Transverse colon (tissue), 4 donors: ENCODE measurements at regions not wholly inside any gene's neighbourhood (a gene's known extent, or its start where the extent isn't known, plus 50 kb on each side); places are given as distances from the start of the nearest gene placed in this dataset.

ENCODE experiments used
- DNase-seq: peaks from one replicate; pipeline ENCODE4 v3.0.0-alpha.2; 2019
- H3K27ac ChIP-seq, 4 donors: fragments of 200-600 bp; sonication (generic); 2 replicates each; pipeline ENCODE4 v1.5.1; 2016 to 2018; ENCODE audit warnings: inconsistent platforms in 4 of 4
- H3K27me3 ChIP-seq: fragments of 200-600 bp; sonication (generic); 2 replicates; pipeline ENCODE4 v1.5.1; 2017; ENCODE audit warnings: inconsistent platforms
- H3K36me3 ChIP-seq, 4 donors: fragments of 200-600 bp; sonication (generic); 2 replicates each; pipeline ENCODE4 v1.5.1; 2017 to 2019; ENCODE audit warnings: inconsistent platforms in 4 of 4
- H3K4me1 ChIP-seq, 4 donors: fragments of 200-600 bp; sonication (generic); 2 replicates each; pipeline ENCODE4 v1.5.1; 2017 to 2020; ENCODE audit warnings: inconsistent platforms in 4 of 4
- H3K4me3 ChIP-seq, 4 donors: fragments of 200-600 bp; sonication (generic); 1 replicate in 1 of 4; 2 replicates in 3 of 4; pipeline versions ENCODE4 v1.5.1 to v1.6.1; 2017 to 2019; ENCODE audit warnings: inconsistent platforms in 4 of 4
- H3K9me3 ChIP-seq, 2 donors: fragments of 200-600 bp; sonication (generic); 2 replicates each; pipeline ENCODE4 v1.5.1; 2017 to 2019; ENCODE audit warnings: inconsistent platforms in 2 of 2
- EP300 ChIP-seq: sonication (generic); formaldehyde crosslinking; IDR thresholded peaks from one replicate; pipeline ENCODE4 v1.6.1; 2017; ENCODE audit warnings: antibody characterized with exemption, low read depth
- POLR2A ChIP-seq: fragments of 450-650 bp; IDR thresholded peaks from one replicate; pipeline ENCODE4 v1.6.1; 2016; ENCODE audit warnings: antibody characterized with exemption, mild to moderate bottlenecking, moderate library complexity
- POLR2AphosphoS5 ChIP-seq, 3 donors: sonication (generic); formaldehyde crosslinking; IDR thresholded peaks; one replicate each; pipeline ENCODE4 v1.6.1; 2016; ENCODE audit warnings: antibody characterized with exemption in 3 of 3
- WGBS, 2 donors: methylation state at CpG; one replicate each; pipeline ENCODE4 v1.1.5; 2018; ENCODE audit warnings: low coverage in 1 of 2; 5-methylcytosine and 5-hydroxymethylcytosine counted together
- in situ Hi-C, 4 donors: fragments of 200-750 bp; cut with MboI; loops; one replicate each; pipeline versions ENCODE4 v1.15.0 to v1.15.1; 2017; ENCODE audit warnings: low sequenced_read_pairs in 3 of 4, low pct_ligation_motif_present in 1 of 4, low pct_unique_long_range_greater_than_20kb in 1 of 4
- intact Hi-C: fragments of 100-400 bp; cut with DNase I; formaldehyde crosslinking; loops from one replicate; pipeline ENCODE4 v1.15.1; 2023; ENCODE audit warnings: low total_unique reads
- TF ChIP-seq, protein P1 (sequence below), 5 experiments: fragments of 200-600 bp in 3 of 5; fragments of 450-650 bp in 2 of 5; sonication (generic) in 3 of 5; IDR thresholded peaks; 1 replicate in 2 of 5; 2 replicates in 3 of 5; pipeline ENCODE4 v1.5.1; 2016 to 2017; ENCODE audit warnings: antibody characterized with exemption in 5 of 5, inconsistent platforms in 3 of 5, mild to moderate bottlenecking in 2 of 5, moderate library complexity in 1 of 5

GRCh38 chr2:176653479-176654443, 384.5 kb downstream of the MTX2 start:
- peaks cover 12% of the 10 kb centered on the region for H3K27me3 ChIP-seq
- H3K4me3 ChIP-seq, result no peak overlapping the region
- intact Hi-C loops (loop anchor here (10.0 kb wide), 1 partner anchor 491 kb away; no protein-coding TSS in a partner anchor), in situ Hi-C loops (loop anchor here in 3 of 4 donors (25.0 kb wide), 1 partner anchor 484 kb away; no protein-coding TSS in a partner anchor)
- no peak for TF ChIP-seq EP300
- TF ChIP-seq, protein P1, sequence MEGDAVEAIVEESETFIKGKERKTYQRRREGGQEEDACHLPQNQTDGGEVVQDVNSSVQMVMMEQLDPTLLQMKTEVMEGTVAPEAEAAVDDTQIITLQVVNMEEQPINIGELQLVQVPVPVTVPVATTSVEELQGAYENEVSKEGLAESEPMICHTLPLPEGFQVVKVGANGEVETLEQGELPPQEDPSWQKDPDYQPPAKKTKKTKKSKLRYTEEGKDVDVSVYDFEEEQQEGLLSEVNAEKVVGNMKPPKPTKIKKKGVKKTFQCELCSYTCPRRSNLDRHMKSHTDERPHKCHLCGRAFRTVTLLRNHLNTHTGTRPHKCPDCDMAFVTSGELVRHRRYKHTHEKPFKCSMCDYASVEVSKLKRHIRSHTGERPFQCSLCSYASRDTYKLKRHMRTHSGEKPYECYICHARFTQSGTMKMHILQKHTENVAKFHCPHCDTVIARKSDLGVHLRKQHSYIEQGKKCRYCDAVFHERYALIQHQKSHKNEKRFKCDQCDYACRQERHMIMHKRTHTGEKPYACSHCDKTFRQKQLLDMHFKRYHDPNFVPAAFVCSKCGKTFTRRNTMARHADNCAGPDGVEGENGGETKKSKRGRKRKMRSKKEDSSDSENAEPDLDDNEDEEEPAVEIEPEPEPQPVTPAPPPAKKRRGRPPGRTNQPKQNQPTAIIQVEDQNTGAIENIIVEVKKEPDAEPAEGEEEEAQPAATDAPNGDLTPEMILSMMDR (IDR thresholded peaks at IDR 0.05), result peak; percentile 66 to 82 (median 74)
- peaks cover 0 to 8% (median 0%) of the 10 kb centered on the region in 4 donors for H3K4me1 ChIP-seq
- H3K9me3 ChIP-seq, result no peaks in the 10 kb centered on the region
- WGBS, 2 donors, result 26 to 39% methylated on average over 6 to 10 of the region's 10 CpGs
- peak; percentile 70 for DNase-seq
- H3K36me3 ChIP-seq, result no peaks in the 10 kb centered on the region
- H3K27ac ChIP-seq, result peak overlapping the region in 1 of 4 donors; percentile 42

- in situ Hi-C loops (loop anchor here in 3 of 4 donors (25.0 kb wide), 1 partner anchor 481 kb away; no protein-coding TSS in a partner anchor), intact Hi-C loops (loop anchor here (10.0 kb wide), 1 partner anchor 489 kb away; no protein-coding TSS in a partner anchor)
Measured at GRCh38 chr2:176656038-176656775, 387.0 kb downstream of the MTX2 start.

DNA sequence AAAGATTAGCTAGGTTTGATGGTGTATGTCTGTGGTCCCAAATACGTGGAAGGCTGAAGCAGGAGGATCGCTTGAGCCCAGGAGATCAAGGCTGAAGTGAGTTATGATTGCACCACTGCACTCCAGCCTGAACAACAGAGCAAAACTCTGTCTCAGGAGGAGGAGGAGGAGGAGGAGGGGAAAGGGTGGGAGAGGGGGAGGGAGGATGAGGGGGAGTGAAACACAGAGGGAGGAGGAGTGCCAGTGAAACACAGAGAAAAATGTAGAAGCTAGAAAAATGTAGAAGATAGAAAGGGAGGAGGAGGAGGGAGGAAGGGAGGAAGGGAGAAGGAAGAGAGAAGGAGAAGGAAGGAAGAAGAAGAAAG, 387.5 kb downstream of the MTX2 start:
- Histone ChIP-seq H3K36me3 (no peaks in the 10 kb centered on the region), H3K4me1 (peaks cover 0 to 8% (median 0%) of the 10 kb centered on the region in 4 donors), H3K27ac (no peak overlapping the region), H3K27me3 (no peaks in the 10 kb centered on the region), H3K9me3 (no peaks in the 10 kb centered on the region), H3K4me3 (no peak overlapping the region)
- TF ChIP-seq, protein P1 (IDR thresholded peaks at IDR 0.05), result no peak
- TF ChIP-seq EP300 (no peak), POLR2A (no peak), POLR2AphosphoS5 (IDR thresholded peaks at IDR 0.05) (no peak)
- in situ Hi-C loops (loop anchor here in 3 of 4 donors (25.0 kb wide), 1 partner anchor 481 kb away; no protein-coding TSS in a partner anchor), intact Hi-C loops (loop anchor here (10.0 kb wide), 1 partner anchor 488 kb away; no protein-coding TSS in a partner anchor)
- no peak for DNase-seq
- WGBS, 2 donors, result 90% methylated on average over 2 of the region's 2 CpGs; no CpG with 5 or more reads in 1 of the 2 donors

More at GRCh38 chr2:176656038-176656775, 387.0 kb downstream of the MTX2 start:
- no peak for DNase-seq
- 75 to 76% methylated on average over 2 of the region's 2 CpGs for WGBS, 2 donors
- Histone ChIP-seq H3K9me3 (no peaks in the 10 kb centered on the region), H3K4me3 (no peak overlapping the region), H3K27ac (no peak overlapping the region), H3K27me3 (no peaks in the 10 kb centered on the region), H3K4me1 (peaks cover 0 to 8% (median 0%) of the 10 kb centered on the region in 4 donors), H3K36me3 (no peaks in the 10 kb centered on the region)
- no peak for TF ChIP-seq POLR2A
- no peak for TF ChIP-seq EP300
- TF ChIP-seq, protein P1 (IDR thresholded peaks at IDR 0.05), result no peak
- no peak for TF ChIP-seq POLR2AphosphoS5 (IDR thresholded peaks at IDR 0.05)
